GM08714 (cell line): ENCODE measurements at regions not wholly inside any gene's neighbourhood (a gene's known extent, or its start where the extent isn't known, plus 50 kb on each side); places are given as distances from the start of the nearest gene placed in this dataset.

Experiments used
- H3K4me3 ChIP-seq: fragments of 200-500 bp; sonication (Bioruptor generic); 2 replicates; pipeline ENCODE4 v1.5.1; 2014; ENCODE audit warnings: mild to moderate bottlenecking, low read length, inconsistent platforms
- ZNF274 ChIP-seq: IDR thresholded peaks from 2 replicates; pipeline ENCODE4 v1.6.1; 2012; ENCODE audit warnings: mild to moderate bottlenecking, low read depth, low read length

GRCh38 chr6:25006075-25006474 lies 70.3 kb upstream of the RIPOR2 start:
- H3K4me3 ChIP-seq = no peak overlapping the region
- TF ChIP-seq ZNF274 = no peak

GRCh38 chr6:25006565-25007001 lies 70.8 kb upstream of the RIPOR2 start:
- TF ChIP-seq ZNF274 = no peak
- H3K4me3 ChIP-seq = peak overlapping the region; percentile 5; the same call in 1 of the 2 replicates

GRCh38 chr6:25007269-25007699 lies 71.5 kb upstream of the RIPOR2 start:
- TF ChIP-seq ZNF274 = no peak
- H3K4me3 ChIP-seq = no peak overlapping the region

GRCh38 chr6:25008707-25009392 lies 73.1 kb upstream of the RIPOR2 start:
- no peak for TF ChIP-seq ZNF274
- no peak overlapping the region for H3K4me3 ChIP-seq

- H3K4me3 ChIP-seq = no peak overlapping the region
- TF ChIP-seq ZNF274 = no peak
Measured at GRCh38 chr6:25009393-25009710, 73.6 kb upstream of the RIPOR2 start.

- TF ChIP-seq ZNF274 = no peak
- no peak overlapping the region for H3K4me3 ChIP-seq
Measured at GRCh38 chr6:25010176-25010575, 74.4 kb upstream of the RIPOR2 start.

GRCh38 chr6:25010902-25011625 lies 75.3 kb upstream of the RIPOR2 start:
- no peak overlapping the region for H3K4me3 ChIP-seq

GRCh38 chr6:25012657-25013056 lies 76.9 kb upstream of the RIPOR2 start:
- no peak for TF ChIP-seq ZNF274
- no peak overlapping the region for H3K4me3 ChIP-seq

More at GRCh38 chr6:25010902-25011625, 75.3 kb upstream of the RIPOR2 start:
- no peak for TF ChIP-seq ZNF274

GRCh38 chr6:25013246-25013645 lies 77.5 kb upstream of the RIPOR2 start:
- H3K4me3 ChIP-seq = no peak overlapping the region
- no peak for TF ChIP-seq ZNF274

- no peak for TF ChIP-seq ZNF274
- no peak overlapping the region for H3K4me3 ChIP-seq
Measured at GRCh38 chr6:25014369-25014768, 78.6 kb upstream of the RIPOR2 start.

GRCh38 chr6:25014791-25015560 lies 79.2 kb upstream of the RIPOR2 start:
- H3K4me3 ChIP-seq = no peak overlapping the region
- no peak for TF ChIP-seq ZNF274

GRCh38 chr6:25016014-25016720 lies 80.4 kb upstream of the RIPOR2 start:
- no peak for TF ChIP-seq ZNF274
- no peak overlapping the region for H3K4me3 ChIP-seq

GRCh38 chr6:25017486-25017885 lies 81.7 kb upstream of the RIPOR2 start:
- no peak overlapping the region for H3K4me3 ChIP-seq
- no peak for TF ChIP-seq ZNF274

GRCh38 chr6:25017932-25018567 lies 82.3 kb upstream of the RIPOR2 start:
- no peak for TF ChIP-seq ZNF274
- H3K4me3 ChIP-seq = no peak overlapping the region

- TF ChIP-seq ZNF274 = no peak
Measured at GRCh38 chr6:25018568-25018954, 82.8 kb upstream of the RIPOR2 start.

More at GRCh38 chr6:25018568-25018954, 82.8 kb upstream of the RIPOR2 start:
- H3K4me3 ChIP-seq = no peak overlapping the region
